HG02610 (cell line): ENCODE measurements at regions not wholly inside any gene's neighbourhood (a gene's known extent, or its start where the extent isn't known, plus 50 kb on each side); places are given as distances from the start of the nearest gene placed in this dataset.

Experiments used
- ATAC-seq: cut with Tn5 transposase; IDR thresholded peaks from one replicate; pipeline ENCODE4 v1.9.1; 2021; ENCODE audit warnings: mild to moderate bottlenecking, moderate library complexity; ENCODE audit not compliant: unreplicated experiment

DNA sequence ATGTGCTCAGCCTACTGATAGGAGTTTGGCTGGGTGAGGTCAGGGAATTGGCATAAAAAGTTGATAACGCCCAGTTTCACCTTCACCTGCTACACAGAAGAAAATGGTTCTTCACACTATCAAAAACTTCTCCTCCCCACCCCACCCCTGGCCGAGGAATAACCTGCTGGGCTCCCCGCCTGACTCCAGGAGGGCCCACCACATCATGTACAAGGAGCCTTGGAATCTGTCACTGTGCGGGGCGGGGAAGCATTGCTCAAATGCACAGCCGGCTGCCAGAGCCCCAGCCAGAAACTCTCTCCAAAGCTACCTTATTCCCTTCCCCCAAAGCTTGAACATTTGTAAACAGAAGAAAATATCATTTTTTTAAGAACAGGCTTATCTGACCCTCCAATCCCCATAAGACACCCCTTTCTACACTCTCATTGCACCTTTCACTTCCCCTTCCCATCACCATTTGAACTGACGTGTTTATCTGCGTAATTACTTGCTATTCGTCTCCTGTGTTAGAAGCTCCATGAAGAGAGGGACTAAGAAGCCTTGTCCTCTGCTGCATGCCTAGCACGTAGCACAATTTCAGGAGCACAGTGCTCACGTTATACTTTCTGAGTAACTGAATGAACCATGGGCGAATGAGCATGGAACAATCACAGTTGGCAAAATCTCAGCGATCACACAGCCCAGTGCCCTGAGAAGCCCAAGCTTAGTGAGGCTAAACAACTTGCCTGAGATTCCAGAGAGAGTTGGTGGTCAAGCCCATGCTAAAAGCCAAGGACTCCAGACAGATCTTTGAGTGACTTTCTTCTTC, 82.9 kb downstream of the HES1 start:
- ATAC-seq = no peak

DNA sequence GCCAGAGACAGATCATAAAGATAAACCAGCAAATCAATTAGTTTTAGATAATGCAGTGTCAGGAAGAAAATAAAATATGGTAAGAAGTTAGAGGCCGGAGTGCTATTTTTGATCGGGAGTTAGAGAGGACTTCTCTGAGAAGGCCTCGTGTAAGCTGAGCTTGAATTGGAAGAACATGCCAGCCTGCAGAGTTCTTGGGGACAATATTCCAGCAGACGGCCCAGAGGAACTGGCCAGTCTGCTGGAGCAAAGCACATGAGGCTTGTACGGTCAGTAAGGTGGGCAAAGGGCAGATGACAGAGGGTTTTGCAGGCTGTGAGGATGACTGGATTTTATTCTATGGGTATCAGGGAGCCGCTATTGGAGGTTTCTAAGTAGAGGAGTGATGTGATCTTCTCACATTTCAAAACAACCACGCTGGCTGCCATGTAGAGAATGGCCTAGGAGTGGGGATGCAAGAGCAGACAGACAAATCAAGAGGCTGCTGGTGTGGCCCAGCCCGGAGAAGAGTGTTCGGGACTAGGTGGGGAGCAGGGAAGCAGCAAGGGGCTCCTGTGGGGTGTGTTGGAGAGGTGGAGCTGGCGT, 84.0 kb downstream of the HES1 start:
- ATAC-seq = no peak

DNA sequence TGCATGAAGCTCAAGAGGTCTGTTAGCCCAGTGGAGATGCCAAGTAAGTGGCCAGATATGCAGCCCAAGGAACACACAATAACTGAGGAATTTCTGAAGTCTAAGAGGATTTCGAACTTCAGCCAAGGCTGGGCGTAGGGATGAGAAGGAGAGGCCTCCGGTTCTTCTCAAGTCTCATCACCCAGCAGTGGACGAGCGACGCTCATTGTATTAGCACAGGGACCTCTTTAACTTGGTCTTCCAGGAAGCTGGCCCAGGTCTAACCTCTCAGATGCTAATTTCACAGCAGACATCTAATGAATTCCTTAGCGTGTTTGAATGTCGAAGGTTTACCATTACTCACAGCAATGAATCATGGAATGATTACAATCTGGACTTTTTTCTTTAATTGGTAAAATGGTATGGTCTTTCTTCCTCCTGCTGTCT, 85.0 kb downstream of the HES1 start:
- no peak for ATAC-seq

DNA sequence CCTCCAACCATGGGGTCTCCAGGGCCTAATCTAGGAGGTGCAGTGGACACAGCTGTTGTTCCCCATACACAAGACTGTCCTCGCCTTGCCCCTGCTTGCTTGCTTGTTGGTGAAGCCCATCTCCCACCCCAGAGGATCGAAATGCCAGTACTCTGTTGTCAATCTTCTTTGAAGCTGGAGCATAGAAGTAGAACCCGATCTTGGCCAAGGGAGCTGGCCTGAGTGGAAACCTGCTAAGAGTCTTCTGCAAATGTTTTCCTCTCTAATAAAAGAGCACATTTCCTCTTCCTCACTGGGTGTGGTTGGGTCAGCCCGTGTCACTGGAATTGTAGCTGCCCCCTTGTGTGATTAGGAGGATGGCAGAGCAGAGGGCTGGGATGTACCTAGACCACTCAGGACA, 85.4 kb downstream of the HES1 start:
- ATAC-seq = no peak

DNA sequence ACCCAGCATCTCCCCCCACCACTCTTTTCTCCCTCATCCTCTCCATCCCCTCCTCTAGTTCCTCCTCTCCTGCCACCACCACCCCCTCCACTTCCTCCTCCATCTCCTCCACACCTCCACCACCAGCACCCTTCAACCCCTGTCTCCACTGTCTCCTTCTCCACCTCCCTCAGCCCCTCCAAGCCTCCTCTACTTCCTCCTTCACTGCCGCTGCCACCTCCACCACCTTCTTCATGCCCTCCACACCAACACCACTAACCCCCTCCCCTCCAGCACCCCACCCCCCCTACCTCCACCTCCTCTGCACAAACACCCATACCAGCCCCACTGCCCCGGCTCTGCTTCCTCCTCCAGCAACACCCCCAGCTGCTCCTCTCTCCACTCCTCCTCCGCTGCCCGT, 88.0 kb downstream of the HES1 start:
- ATAC-seq = no peak

DNA sequence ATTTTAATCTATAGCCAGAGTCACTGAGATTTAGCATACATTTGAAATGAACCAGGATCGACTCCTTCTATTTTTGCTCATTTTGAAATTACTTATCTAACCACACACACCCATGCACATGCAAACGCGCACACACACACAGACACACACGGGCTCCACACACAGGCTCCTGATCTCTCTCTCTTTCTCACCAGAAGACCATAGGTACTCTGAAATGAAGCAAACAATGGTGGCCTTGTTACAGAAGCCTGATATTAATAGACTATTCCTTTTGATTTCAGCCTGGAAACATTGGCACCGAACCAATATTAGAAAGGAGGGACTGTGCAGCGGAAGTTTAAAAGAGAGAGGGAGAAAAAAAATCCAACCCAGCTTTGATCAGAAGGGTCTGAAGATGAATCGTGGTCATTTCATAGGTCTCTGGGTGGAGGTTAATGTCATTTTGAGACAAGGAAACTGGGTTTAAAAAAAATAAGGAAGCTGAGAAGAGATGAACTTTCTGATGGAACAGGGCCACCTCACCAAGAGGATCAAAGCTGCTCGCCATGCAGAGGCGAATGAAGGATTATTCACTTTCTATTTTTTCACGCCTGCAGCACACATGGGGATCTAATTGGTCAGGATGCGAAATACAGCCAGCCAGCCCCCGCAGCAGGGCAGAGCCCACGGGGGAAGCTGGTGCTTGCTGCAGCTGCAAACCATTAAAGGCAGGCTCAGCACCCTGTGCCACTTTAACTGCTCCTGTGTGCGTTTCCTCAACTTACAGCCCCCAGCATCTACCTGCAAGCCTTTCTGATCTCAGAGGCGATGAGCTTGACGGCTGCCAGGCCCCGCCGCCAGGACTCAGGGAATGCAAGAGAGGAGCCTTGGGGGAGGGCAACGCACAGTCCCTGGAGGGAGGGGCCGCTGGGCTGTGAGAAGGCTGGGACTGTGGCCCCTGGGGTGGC, 88.8 kb downstream of the HES1 start:
- no peak for ATAC-seq

DNA sequence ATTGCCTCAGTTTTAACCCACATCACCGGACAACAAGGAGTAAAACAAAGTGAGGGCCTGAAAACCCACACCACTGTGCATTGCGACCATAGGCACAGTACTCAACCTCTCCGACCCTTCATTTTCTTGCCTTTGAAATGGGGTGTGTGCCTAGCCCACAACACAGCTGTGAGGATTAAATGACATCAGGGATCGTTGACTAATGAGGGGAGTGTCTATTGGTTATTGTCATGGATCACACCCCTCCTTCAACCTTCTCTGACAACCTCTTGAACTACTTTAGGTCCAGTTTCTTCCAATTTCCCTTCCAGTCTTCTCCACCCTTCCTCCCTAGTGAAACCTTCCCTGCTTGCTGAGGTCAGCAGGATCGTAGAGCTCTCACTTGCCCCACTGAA, 89.5 kb downstream of the HES1 start:
- ATAC-seq = no peak

DNA sequence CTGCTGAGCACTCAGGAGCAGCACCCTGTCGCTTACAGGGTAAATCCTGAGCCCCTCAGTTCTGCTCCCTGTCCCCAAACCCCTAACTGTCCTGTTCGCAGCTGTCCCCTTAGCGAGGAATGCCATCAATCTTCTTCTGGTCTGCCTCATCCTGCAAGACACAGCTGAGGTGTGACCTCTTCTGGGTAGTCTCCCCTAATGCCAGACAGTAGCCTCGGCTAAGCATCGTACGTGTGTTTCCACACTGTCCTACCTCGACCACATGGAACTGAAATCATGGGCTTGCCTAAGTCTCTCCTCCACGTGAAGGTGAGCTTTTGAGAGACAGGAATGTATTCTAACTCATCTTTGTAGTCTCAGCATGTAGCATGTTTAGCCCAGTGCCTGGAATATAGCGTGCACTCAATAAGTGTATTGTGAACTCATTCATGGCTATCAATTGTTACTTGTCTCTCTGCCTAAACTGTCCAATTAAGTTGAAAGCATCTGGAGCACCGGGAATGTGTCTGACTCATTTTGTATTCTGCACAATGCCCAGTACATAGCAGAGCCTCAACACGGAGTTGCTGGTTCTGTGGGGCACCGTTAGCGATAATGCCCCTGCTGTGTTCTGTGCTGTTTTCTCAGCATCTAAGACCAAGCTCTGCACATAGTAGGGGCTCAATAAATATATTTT, 90.2 kb downstream of the HES1 start:
- ATAC-seq = no peak

DNA sequence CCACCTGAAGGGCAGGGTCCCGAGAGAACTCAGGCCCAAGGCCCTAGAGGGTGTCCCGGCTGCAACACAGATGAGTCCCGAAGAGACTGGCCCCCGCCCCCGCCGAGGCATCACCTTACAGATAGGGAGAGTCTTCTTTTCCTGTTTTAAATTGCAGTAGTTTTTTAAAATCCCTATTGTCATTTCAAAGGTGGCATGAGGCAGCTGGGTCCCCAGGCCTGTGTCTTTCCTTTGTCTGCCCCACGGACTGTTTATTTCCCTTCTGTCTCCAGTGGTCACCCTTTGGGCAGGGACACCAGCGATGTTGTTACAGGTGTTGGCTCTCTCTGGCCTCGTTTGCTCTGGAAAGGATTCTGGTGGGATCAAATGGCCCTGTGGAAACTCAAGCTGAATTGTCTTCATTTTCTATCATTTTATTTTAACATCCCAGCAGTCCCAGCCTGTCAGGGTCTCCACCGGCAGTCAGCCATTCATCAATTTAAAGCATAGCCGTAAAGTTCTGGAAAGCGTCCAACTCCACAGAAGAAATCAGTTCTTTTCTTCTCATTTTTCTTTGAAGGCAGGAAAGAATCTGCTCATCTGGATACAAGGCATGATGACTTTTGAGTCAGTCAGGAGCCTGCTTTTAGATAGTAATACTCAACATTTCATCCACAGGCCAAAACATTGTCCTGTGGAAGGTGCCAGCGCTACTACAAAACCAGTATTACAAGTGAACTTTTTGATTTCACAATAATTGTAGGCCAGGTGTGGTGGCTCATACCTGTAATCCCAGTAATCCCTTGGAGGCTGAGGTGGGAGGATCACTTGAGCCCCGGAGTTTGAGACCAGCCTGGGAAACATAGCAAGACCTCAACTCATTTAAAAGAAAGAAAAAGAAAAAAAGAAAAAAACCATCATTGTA, 96.2 kb downstream of the HES1 start:
- no peak for ATAC-seq

DNA sequence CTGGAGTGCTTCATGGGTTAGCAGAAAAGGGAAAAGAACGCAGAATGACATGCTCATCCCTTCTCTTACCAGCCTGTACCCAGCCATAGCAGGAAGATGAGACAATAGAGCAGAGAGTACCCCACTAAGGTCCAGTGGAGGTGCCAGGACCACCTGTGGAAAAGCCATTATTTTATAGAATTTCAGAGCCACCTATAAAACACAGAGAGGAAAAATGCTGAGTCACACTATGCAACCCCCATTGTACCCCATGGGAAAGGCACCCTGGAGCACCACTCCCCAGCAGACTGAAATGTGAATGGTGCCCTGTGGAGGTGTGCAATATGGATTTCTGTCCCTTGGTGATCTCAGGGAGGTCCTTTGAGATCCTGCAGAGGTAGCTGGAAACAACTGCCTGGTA, 97.2 kb downstream of the HES1 start:
- no peak for ATAC-seq

DNA sequence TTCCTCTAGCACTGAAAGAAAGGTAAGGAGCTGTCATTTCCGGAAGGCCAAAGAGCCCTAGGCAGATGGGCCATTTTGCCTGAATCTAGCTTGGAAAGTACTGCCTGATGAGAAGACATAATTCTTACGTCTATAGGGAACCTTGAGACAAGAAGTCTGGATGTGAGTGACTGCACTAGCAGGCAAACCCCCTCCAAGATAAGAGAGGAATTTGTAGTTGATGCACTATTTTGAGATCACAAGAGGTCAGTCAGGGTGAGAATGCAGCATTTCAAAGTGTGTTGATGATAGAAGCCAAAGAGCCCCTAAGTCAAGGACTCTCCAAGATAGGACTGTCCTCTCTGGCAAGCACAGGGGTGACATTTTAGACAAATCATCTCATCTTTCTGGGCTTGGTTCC, 99.2 kb downstream of the HES1 start:
- no peak for ATAC-seq

DNA sequence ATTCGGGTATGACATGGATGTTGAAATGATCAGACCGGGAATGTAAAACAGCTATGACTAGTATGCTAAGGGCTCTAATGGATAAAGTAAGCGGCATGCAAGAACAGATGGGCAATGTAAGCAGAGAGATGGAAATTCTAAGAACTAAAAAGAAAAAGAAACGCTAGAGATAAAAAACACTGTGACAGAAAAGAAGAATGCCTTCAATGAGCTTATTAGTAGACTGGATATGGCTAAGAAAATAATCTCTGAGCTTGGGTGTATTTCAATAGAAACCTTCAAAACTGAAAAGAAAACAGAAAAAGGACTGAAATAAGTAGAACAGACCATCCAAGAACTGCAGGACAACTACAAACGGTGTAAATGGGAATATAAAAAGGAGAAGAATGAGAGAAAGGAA, 101.2 kb downstream of the HES1 start:
- ATAC-seq = no peak

DNA sequence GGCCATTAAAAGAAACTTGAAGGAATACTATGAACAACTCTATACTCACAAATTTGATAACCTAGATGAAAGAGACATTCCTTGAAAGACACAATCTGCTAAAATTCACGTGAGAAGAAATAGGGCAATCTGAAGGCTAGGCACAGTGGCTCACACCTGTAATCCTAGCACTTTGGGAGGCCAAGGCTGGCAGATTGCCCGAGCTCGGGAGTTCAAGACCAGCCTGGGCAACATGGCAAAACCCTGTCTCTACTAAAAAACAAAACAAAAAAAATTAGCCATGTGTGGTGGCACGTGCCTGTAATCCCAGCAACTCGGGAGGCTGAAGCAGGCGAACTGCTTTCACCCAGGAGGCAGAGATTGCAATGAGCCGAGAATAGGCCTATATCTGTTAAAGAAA, 104.8 kb downstream of the HES1 start:
- no peak for ATAC-seq

DNA sequence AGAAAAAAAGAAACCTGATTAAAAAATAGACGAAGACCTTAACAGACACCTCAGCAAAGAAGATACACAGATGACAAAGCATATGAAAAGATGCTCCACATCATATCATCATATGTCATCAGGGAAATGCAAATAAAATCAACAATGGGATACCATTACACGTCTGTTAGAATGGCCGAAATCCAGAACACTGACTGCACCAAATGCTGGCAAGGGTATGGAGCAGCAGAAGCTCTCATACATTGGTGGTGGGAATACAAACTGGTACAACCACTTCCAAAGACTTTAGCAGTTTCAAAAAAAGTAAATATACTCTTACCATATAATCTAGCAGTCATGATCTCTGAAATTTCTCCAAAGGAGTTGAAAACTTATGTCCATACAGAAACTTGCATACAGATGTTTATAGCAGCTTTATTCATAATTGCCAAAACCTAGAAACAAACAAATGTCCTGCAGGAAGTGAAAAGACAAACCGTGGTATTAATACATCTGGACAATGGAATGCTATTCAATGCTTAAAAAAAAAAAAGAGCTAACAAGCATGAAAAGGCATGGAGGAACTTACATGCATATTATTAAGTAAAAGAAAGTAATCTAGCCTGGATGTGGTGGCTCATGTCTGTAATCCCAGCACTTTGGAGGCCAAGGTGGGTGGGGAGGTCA, 107.4 kb downstream of the HES1 start:
- no peak for ATAC-seq

DNA sequence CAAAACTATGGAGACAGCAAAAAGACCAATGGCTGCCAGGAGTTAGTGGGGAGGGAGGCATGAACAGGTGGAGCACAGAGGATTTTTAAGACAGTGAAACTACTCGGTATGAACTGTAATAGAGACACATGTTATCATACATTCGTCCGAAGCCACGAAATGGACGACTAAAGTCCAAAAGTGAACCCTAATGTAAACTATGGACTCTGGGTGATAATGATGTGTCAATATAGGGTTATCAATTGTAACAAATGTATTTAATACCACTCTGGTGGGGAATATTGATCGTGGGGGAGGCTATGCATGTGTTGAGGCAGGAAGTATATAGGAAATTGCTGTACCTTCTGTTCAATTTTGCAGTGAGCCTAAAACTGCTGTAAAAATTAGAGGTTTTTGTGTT, 107.0 kb downstream of the CPN2 start:
- no peak for ATAC-seq

DNA sequence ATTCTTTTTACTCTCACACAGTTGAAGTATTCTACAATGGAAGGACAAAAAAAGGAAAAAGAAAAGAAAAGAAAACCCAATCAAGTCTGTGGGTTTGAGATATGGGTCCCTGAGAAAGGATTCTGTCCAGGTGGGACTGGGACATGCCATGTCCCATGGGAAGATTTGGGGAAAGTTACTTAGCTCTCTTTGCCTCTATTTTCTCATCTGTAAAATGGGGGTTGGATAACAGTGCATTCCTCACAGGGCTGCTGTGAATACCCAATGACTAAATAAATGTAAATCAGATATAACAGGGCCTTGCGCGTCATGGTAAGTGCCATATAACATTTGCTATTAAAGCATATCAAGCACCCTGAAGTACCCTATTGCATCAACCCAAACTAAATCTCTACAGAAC, 105.7 kb downstream of the CPN2 start:
- ATAC-seq = no peak

DNA sequence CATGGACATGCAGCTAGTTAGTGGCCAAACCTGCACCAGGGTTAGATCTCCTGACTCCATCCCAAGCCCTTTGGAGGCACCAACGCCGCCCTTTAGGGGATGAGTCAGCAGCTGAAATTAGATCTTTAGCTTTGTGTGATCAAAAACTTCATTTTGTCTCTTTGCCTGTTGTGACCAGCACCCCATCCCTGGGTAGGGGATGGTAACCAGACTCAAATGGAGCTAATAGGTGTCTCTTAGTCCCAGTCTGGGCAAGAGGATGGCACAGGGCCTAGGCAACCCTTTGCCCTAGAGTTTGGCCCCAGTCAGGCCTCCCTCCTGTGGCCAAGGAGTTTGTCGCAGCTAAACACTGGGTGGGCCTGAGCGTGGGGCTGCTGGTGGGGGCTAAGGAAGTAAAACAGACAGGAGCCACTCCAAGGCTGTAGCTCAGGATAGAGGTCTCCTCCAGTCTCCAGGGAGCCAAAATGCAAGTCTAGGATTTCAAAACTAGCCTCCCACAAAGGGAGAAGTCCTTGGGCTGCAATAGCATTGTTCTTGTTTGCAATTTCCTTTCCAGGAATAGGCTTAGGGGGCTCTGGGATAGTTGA, 105.1 kb downstream of the CPN2 start:
- ATAC-seq = no peak

DNA sequence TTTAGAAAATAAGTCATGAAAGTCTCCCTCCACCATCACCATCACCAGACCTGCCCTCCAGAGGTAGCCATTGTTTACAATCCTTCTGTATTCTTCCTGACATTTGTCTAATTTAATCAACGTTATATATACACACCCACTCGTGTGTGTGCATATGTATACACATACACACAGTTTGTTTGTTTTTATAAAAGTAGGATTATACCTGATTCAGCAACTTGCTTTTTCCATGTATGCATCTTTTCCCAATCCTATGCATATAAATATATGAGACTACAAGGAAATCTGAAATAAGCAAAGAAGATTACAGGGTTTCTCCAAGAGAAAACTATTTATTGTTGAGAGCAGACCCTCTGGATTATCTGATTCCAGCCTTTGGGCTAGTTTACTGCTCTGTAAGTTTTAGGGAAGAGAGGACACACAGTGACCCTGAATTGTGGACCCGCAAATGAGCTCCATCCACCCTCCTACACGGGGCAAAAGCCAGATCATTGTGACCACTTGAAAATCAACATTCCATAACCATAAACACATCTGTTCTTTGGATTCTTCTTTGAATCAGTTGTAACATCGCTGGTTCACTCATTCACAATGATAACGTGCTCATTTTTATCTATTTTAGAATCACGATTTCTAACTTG, 104.3 kb downstream of the CPN2 start:
- ATAC-seq = no peak

DNA sequence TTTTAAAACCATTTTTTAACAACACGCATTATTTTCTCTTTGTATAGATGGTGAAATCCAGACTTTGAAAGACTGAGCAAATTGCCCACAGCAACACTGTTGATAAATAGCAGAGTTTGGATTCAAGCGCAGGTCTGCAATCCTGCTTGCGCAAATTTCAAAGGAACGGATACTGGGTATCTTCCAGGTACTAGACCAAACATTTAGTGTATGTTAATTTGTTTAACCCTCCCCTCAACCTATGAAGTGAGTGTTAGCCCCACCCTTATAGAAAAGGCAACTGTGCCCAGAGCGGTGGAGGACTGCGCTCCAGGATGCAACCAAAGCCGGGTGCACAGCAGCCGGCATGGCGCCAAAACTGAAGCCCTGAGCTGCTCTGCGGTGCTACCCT, 103.8 kb downstream of the CPN2 start:
- ATAC-seq = no peak
